Neural cell (in vitro differentiated cells): ENCODE measurements at regions not wholly inside any gene's neighbourhood (a gene's known extent, or its start where the extent isn't known, plus 50 kb on each side); places are given as distances from the start of the nearest gene placed in this dataset.

Source experiments
- POLR2AphosphoS5 ChIP-seq: IDR thresholded peaks from 2 replicates; pipeline ENCODE4 v1.6.1; 2012
- RAD21 ChIP-seq: fragments of 450-650 bp; conservative IDR thresholded peaks from 2 replicates; pipeline ENCODE4 v1.6.1; 2014; ENCODE audit warnings: antibody characterized with exemption, mild to moderate bottlenecking, moderate library complexity
- TAF1 ChIP-seq: IDR thresholded peaks from 2 replicates; pipeline ENCODE4 v1.6.1; 2012; ENCODE audit warnings: low read depth
- TF ChIP-seq, protein P1 (sequence below): fragments of 450-650 bp; IDR thresholded peaks from 2 replicates; pipeline ENCODE4 v1.5.1; 2014; ENCODE audit warnings: antibody characterized with exemption, mild to moderate bottlenecking, moderate library complexity; ENCODE audit not compliant: poor library complexity, severe bottlenecking
- TF ChIP-seq, protein P2 (sequence below): IDR thresholded peaks from 2 replicates; pipeline ENCODE4 v1.6.1; 2012; ENCODE audit warnings: borderline replicate concordance

DNA sequence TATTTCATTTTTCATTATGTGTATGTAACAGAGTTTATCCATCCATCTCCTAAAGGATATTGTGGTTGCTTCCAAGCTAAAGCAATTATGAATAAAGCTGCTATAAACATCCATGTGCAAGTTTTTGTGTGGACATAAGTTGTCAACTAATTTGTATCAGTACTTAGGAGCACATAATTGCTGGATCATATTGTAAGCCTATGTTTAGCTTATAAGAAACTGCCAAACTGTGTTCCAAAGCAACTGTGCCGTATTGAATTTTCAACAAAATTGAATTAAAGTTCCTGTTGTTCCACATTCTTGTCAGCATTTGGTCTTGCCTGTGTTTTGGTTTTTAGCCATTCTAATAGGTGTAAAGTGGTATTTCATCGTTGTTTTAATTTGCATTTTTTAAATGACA is 416.9 kb downstream of the SLC6A15 start:
- TF ChIP-seq, protein P1, sequence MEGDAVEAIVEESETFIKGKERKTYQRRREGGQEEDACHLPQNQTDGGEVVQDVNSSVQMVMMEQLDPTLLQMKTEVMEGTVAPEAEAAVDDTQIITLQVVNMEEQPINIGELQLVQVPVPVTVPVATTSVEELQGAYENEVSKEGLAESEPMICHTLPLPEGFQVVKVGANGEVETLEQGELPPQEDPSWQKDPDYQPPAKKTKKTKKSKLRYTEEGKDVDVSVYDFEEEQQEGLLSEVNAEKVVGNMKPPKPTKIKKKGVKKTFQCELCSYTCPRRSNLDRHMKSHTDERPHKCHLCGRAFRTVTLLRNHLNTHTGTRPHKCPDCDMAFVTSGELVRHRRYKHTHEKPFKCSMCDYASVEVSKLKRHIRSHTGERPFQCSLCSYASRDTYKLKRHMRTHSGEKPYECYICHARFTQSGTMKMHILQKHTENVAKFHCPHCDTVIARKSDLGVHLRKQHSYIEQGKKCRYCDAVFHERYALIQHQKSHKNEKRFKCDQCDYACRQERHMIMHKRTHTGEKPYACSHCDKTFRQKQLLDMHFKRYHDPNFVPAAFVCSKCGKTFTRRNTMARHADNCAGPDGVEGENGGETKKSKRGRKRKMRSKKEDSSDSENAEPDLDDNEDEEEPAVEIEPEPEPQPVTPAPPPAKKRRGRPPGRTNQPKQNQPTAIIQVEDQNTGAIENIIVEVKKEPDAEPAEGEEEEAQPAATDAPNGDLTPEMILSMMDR, result no peak
- TF ChIP-seq RAD21 (no peak), TAF1 (no peak), POLR2AphosphoS5 (no peak)
- TF ChIP-seq, protein P2, sequence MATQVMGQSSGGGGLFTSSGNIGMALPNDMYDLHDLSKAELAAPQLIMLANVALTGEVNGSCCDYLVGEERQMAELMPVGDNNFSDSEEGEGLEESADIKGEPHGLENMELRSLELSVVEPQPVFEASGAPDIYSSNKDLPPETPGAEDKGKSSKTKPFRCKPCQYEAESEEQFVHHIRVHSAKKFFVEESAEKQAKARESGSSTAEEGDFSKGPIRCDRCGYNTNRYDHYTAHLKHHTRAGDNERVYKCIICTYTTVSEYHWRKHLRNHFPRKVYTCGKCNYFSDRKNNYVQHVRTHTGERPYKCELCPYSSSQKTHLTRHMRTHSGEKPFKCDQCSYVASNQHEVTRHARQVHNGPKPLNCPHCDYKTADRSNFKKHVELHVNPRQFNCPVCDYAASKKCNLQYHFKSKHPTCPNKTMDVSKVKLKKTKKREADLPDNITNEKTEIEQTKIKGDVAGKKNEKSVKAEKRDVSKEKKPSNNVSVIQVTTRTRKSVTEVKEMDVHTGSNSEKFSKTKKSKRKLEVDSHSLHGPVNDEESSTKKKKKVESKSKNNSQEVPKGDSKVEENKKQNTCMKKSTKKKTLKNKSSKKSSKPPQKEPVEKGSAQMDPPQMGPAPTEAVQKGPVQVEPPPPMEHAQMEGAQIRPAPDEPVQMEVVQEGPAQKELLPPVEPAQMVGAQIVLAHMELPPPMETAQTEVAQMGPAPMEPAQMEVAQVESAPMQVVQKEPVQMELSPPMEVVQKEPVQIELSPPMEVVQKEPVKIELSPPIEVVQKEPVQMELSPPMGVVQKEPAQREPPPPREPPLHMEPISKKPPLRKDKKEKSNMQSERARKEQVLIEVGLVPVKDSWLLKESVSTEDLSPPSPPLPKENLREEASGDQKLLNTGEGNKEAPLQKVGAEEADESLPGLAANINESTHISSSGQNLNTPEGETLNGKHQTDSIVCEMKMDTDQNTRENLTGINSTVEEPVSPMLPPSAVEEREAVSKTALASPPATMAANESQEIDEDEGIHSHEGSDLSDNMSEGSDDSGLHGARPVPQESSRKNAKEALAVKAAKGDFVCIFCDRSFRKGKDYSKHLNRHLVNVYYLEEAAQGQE, result no peak
